SK-N-SH treated with all-trans-retinoic acid at 6 μM for 48 hours (cell line): ENCODE measurements at regions not wholly inside any gene's neighbourhood (a gene's known extent, or its start where the extent isn't known, plus 50 kb on each side); places are given as distances from the start of the nearest gene placed in this dataset.

Source experiments
- ATAC-seq: fragments of 200-7000 bp; cut with Tn5 transposase; 3 replicates; pipeline ENCODE4 v1.9.1; 2020; ENCODE audit warnings: mild to moderate bottlenecking, moderate library complexity
- ARNTL ChIP-seq: fragments of 450-650 bp; formaldehyde crosslinking; IDR thresholded peaks from 2 replicates; pipeline ENCODE4 v1.5.0; 2020; ENCODE audit warnings: low read depth, mild to moderate bottlenecking, moderate library complexity, borderline replicate concordance
- CSDC2 ChIP-seq: fragments of 250-450 bp; sonication (Bioruptor Pico); IDR thresholded peaks from 2 replicates; pipeline ENCODE4 v1.5.0; 2020; ENCODE audit warnings: mild to moderate bottlenecking, moderate library complexity
- CSRNP3 ChIP-seq: fragments of 250-450 bp; sonication (Bioruptor Pico); IDR thresholded peaks from 2 replicates; pipeline ENCODE4 v1.5.1; 2021; ENCODE audit warnings: mild to moderate bottlenecking, moderate library complexity
- ESRRG ChIP-seq: fragments of 250-450 bp; sonication (Bioruptor Pico); IDR thresholded peaks from 2 replicates; pipeline ENCODE4 v1.6.1; 2021; ENCODE audit warnings: mild to moderate bottlenecking
- GLIS3 ChIP-seq: fragments of 250-450 bp; sonication (Bioruptor Pico); IDR thresholded peaks from 2 replicates; pipeline ENCODE4 v1.5.0; 2020; ENCODE audit warnings: mild to moderate bottlenecking, moderate library complexity
- ISL1 ChIP-seq: fragments of 250-450 bp; sonication (Bioruptor Pico); IDR thresholded peaks from 2 replicates; pipeline ENCODE4 v2.1.2; 2022; ENCODE audit warnings: mild to moderate bottlenecking, moderate library complexity
- PATZ1 ChIP-seq: fragments of 250-450 bp; sonication (Bioruptor Pico); IDR thresholded peaks from 2 replicates; pipeline ENCODE4 v1.8.0; 2020; ENCODE audit warnings: mild to moderate bottlenecking, moderate library complexity, borderline replicate concordance
- POU6F1 ChIP-seq: fragments of 250-450 bp; sonication (Bioruptor Pico); IDR thresholded peaks from 2 replicates; pipeline ENCODE4 v1.8.0; 2021; ENCODE audit warnings: low read depth, mild to moderate bottlenecking, moderate library complexity, borderline replicate concordance
- PPARA ChIP-seq: fragments of 250-450 bp; sonication (Bioruptor Pico); IDR thresholded peaks from 2 replicates; pipeline ENCODE4 v1.5.0; 2020; ENCODE audit warnings: mild to moderate bottlenecking, borderline replicate concordance
- RARB ChIP-seq: fragments of 250-450 bp; sonication (Bioruptor Pico); IDR thresholded peaks from 2 replicates; pipeline ENCODE4 v1.8.0; 2021; ENCODE audit warnings: mild to moderate bottlenecking, moderate library complexity
- SNAI2 ChIP-seq: fragments of 250-450 bp; sonication (Bioruptor Pico); IDR thresholded peaks from 2 replicates; pipeline ENCODE4 v1.5.0; 2020; ENCODE audit warnings: mild to moderate bottlenecking, moderate library complexity
- TCF4 ChIP-seq: fragments of 250-450 bp; sonication (Bioruptor Pico); IDR thresholded peaks from 2 replicates; pipeline ENCODE4 v1.8.0; 2021; ENCODE audit warnings: mild to moderate bottlenecking, moderate library complexity, borderline replicate concordance
- TOX ChIP-seq: fragments of 250-450 bp; sonication (Bioruptor Pico); IDR thresholded peaks from 2 replicates; pipeline ENCODE4 v1.8.0; 2021; ENCODE audit warnings: mild to moderate bottlenecking, moderate library complexity, borderline replicate concordance
- TSHZ2 ChIP-seq: fragments of 250-450 bp; sonication (Bioruptor Pico); IDR thresholded peaks from 2 replicates; pipeline ENCODE4 v1.5.0; 2020; ENCODE audit warnings: mild to moderate bottlenecking, moderate library complexity
- ZC3H10 ChIP-seq: fragments of 250-450 bp; sonication (Bioruptor Pico); IDR thresholded peaks from 2 replicates; pipeline ENCODE4 v1.5.1; 2021; ENCODE audit warnings: mild to moderate bottlenecking, moderate library complexity
- ZFP30 ChIP-seq: fragments of 450-650 bp; formaldehyde crosslinking; IDR thresholded peaks from 2 replicates; pipeline ENCODE4 v1.5.0; 2022; ENCODE audit warnings: mild to moderate bottlenecking, moderate library complexity
- ZNF565 ChIP-seq: fragments of 450-650 bp; formaldehyde crosslinking; conservative IDR thresholded peaks from 2 replicates; pipeline ENCODE4 v1.5.0; 2020; ENCODE audit warnings: low read depth, mild to moderate bottlenecking, moderate library complexity
- ZNF8 ChIP-seq: fragments of 450-650 bp; formaldehyde crosslinking; IDR thresholded peaks from 2 replicates; pipeline ENCODE4 v1.5.0; 2020; ENCODE audit warnings: mild to moderate bottlenecking, moderate library complexity

- no peak for TF ChIP-seq PATZ1 (CRISPR knock-in tag)
- TF ChIP-seq RARB (CRISPR knock-in tag) = no peak
- no peak for TF ChIP-seq ZFP30 (CRISPR knock-in tag)
- no peak for TF ChIP-seq CSRNP3 (CRISPR knock-in tag)
- TF ChIP-seq ZNF565 = no peak
- no peak for TF ChIP-seq ARNTL (CRISPR knock-in tag)
- no peak for TF ChIP-seq TOX
- TF ChIP-seq POU6F1 (CRISPR knock-in tag) = no peak
- no peak for TF ChIP-seq SNAI2 (CRISPR knock-in tag)
- no peak for TF ChIP-seq GLIS3 (CRISPR knock-in tag)
- no peak for ATAC-seq
Observed at GRCh38 chr20:43832961-43833360, 81.7 kb upstream of the TOX2 start.

- ATAC-seq = no peak
- no peak for TF ChIP-seq ARNTL (CRISPR knock-in tag)
- no peak for TF ChIP-seq ISL1 (CRISPR knock-in tag)
- TF ChIP-seq PATZ1 (CRISPR knock-in tag) = no peak
- no peak for TF ChIP-seq ZNF565
- TF ChIP-seq, all 23 proteins: peak for 0
Observed at GRCh38 chr20:43832096-43832816, 82.4 kb upstream of the TOX2 start.

- TF ChIP-seq ZNF565 (no peak), PATZ1 (CRISPR knock-in tag) (no peak), SNAI2 (CRISPR knock-in tag) (no peak), TCF4 (CRISPR knock-in tag) (no peak), PPARA (no peak), CSDC2 (CRISPR knock-in tag) (no peak), ARNTL (CRISPR knock-in tag) (no peak), POU6F1 (CRISPR knock-in tag) (no peak), ISL1 (CRISPR knock-in tag) (no peak), CSRNP3 (CRISPR knock-in tag) (no peak), ZNF8 (CRISPR knock-in tag) (no peak), GLIS3 (CRISPR knock-in tag) (no peak), TSHZ2 (no peak), ZC3H10 (CRISPR knock-in tag) (no peak), ESRRG (CRISPR knock-in tag) (no peak)
- no peak for ATAC-seq
Observed at GRCh38 chr20:43831481-43832065, 83.1 kb upstream of the TOX2 start.
